ENCODE measurements at regions not wholly inside any gene's neighbourhood (a gene's known extent, or its start where the extent isn't known, plus 50 kb on each side); places are given as distances from the start of the nearest gene placed in this dataset.

DNA sequence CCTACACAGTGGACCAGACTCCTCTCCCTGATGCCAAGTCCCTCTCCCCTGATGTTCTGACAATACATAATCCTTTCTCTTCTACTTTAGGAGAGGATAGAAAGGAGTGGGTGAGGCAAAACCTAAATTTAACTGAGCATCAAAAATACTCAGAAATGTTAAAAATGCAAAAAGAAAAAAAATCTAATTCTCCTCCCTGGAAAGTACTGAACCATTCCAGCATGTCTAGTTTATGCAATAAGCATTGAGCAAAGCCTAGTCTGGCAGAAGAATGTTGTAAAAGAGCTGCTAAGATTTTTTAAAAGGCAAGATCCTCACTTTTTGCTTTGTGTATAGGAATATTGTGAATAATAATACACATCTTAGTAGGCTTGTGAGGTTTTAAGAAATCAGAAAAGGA lies 116.6 kb upstream of the STXBP5 start:
- TF ChIP-seq, protein P1, sequence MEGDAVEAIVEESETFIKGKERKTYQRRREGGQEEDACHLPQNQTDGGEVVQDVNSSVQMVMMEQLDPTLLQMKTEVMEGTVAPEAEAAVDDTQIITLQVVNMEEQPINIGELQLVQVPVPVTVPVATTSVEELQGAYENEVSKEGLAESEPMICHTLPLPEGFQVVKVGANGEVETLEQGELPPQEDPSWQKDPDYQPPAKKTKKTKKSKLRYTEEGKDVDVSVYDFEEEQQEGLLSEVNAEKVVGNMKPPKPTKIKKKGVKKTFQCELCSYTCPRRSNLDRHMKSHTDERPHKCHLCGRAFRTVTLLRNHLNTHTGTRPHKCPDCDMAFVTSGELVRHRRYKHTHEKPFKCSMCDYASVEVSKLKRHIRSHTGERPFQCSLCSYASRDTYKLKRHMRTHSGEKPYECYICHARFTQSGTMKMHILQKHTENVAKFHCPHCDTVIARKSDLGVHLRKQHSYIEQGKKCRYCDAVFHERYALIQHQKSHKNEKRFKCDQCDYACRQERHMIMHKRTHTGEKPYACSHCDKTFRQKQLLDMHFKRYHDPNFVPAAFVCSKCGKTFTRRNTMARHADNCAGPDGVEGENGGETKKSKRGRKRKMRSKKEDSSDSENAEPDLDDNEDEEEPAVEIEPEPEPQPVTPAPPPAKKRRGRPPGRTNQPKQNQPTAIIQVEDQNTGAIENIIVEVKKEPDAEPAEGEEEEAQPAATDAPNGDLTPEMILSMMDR (IDR thresholded peaks at IDR 0.05): no peak
- no peak for TF ChIP-seq EZH2 (IDR thresholded peaks at IDR 0.05; ENCODE audit: borderline replicate concordance, insufficient read depth, low read depth, low read length, poor library complexity, severe bottlenecking)

Measured in B cell (primary cell).